ENCODE measurements at regions not wholly inside any gene's neighbourhood (a gene's known extent, or its start where the extent isn't known, plus 50 kb on each side); places are given as distances from the start of the nearest gene placed in this dataset.
"Not testable (repeated sequence)": the region's sequence is repeated elsewhere in the genome, so short reads cannot be mapped to it uniquely, and the experiment has no call there.

- no peak overlapping the region for H3K4me3 Mint-ChIP-seq
- DNase-seq (no peak), ATAC-seq (replicated peaks) (no peak)
- peaks cover 0 to 1% of the 10 kb centered on the region in 2 donors for H3K9me3 Mint-ChIP-seq
- H3K4me1 Mint-ChIP-seq (ENCODE audit: low read depth in 2 of 2) = no peaks in the 10 kb centered on the region
- no peak overlapping the region for H3K27ac Mint-ChIP-seq
- peaks cover 0 to 27% of the 10 kb centered on the region in 2 donors for H3K27me3 Mint-ChIP-seq
- no peaks in the 10 kb centered on the region for H3K36me3 Mint-ChIP-seq (ENCODE audit: insufficient read depth)
Observed at GRCh38 chr15:45863881-45864580, 229.2 kb downstream of the SQOR start.

GRCh38 chr15:45866616-45867015 lies 231.8 kb downstream of the SQOR start:
- no peaks in the 10 kb centered on the region for H3K36me3 Mint-ChIP-seq (ENCODE audit: insufficient read depth)
- H3K4me3 Mint-ChIP-seq = no peak overlapping the region
- H3K4me1 Mint-ChIP-seq (ENCODE audit: low read depth in 2 of 2) = no peaks in the 10 kb centered on the region
- H3K9me3 Mint-ChIP-seq = peaks cover 4% of the 10 kb centered on the region in 2 donors
- no peak overlapping the region for H3K27ac Mint-ChIP-seq
- no peak for ATAC-seq (replicated peaks)
- no peak for DNase-seq
- peaks cover 0 to 23% of the 10 kb centered on the region in 2 donors for H3K27me3 Mint-ChIP-seq

- Mint-ChIP-seq H3K27me3 (peaks cover 0 to 29% of the 10 kb centered on the region in 2 donors), H3K36me3 (ENCODE audit: insufficient read depth) (no peaks in the 10 kb centered on the region), H3K27ac (no peak overlapping the region), H3K4me1 (ENCODE audit: low read depth in 2 of 2) (no peaks in the 10 kb centered on the region), H3K9me3 (peaks cover 6 to 11% of the 10 kb centered on the region in 2 donors), H3K4me3 (no peak overlapping the region)
- ATAC-seq (replicated peaks) (no peak), DNase-seq (no peak)
Observed at GRCh38 chr15:45867281-45867680, 232.5 kb downstream of the SQOR start.

- Mint-ChIP-seq H3K36me3 (ENCODE audit: insufficient read depth) (no peaks in the 10 kb centered on the region), H3K27me3 (peaks cover 0 to 29% of the 10 kb centered on the region in 2 donors), H3K9me3 (peaks cover 7 to 11% of the 10 kb centered on the region in 2 donors), H3K4me1 (ENCODE audit: low read depth in 2 of 2) (no peaks in the 10 kb centered on the region), H3K27ac (no peak overlapping the region), H3K4me3 (no peak overlapping the region)
- DNase-seq (no peak), ATAC-seq (replicated peaks) (no peak)
Observed at GRCh38 chr15:45868109-45868691, 233.4 kb downstream of the SQOR start.

GRCh38 chr15:45869034-45869668 lies 234.3 kb downstream of the SQOR start:
- no peaks in the 10 kb centered on the region for H3K36me3 Mint-ChIP-seq (ENCODE audit: insufficient read depth)
- ATAC-seq (replicated peaks) = no peak
- peaks cover 7 to 15% of the 10 kb centered on the region in 2 donors for H3K9me3 Mint-ChIP-seq

GRCh38 chr15:45871121-45871855 lies 236.5 kb downstream of the SQOR start:
- H3K4me1 Mint-ChIP-seq (ENCODE audit: low read depth in 2 of 2) = no peaks in the 10 kb centered on the region
- no peak for ATAC-seq (replicated peaks)
- no peak overlapping the region for H3K27ac Mint-ChIP-seq
- H3K36me3 Mint-ChIP-seq (ENCODE audit: insufficient read depth) = no peaks in the 10 kb centered on the region
- H3K27me3 Mint-ChIP-seq = peaks cover 0 to 15% of the 10 kb centered on the region in 2 donors
- H3K9me3 Mint-ChIP-seq = peaks cover 13 to 25% of the 10 kb centered on the region in 2 donors
- no peak overlapping the region for H3K4me3 Mint-ChIP-seq
- DNase-seq = no peak

More at GRCh38 chr15:45869034-45869668, 234.3 kb downstream of the SQOR start:
- no peaks in the 10 kb centered on the region for H3K4me1 Mint-ChIP-seq (ENCODE audit: low read depth in 2 of 2)
- no peak overlapping the region for H3K27ac Mint-ChIP-seq
- H3K27me3 Mint-ChIP-seq = peaks cover 0 to 29% of the 10 kb centered on the region in 2 donors
- DNase-seq = no peak
- H3K4me3 Mint-ChIP-seq = no peak overlapping the region

GRCh38 chr15:45873781-45874180 lies 239.0 kb downstream of the SQOR start:
- peaks cover 13 to 37% of the 10 kb centered on the region in 2 donors for H3K9me3 Mint-ChIP-seq
- peaks cover 0 to 12% of the 10 kb centered on the region in 2 donors for H3K27me3 Mint-ChIP-seq
- DNase-seq (no peak), ATAC-seq (replicated peaks) (no peak)
- H3K4me3 Mint-ChIP-seq = no peak overlapping the region
- no peak overlapping the region for H3K27ac Mint-ChIP-seq
- no peaks in the 10 kb centered on the region for H3K36me3 Mint-ChIP-seq (ENCODE audit: insufficient read depth)
- no peaks in the 10 kb centered on the region for H3K4me1 Mint-ChIP-seq (ENCODE audit: low read depth in 2 of 2)

- not testable (repeated sequence) for H3K36me3 Mint-ChIP-seq (ENCODE audit: insufficient read depth); H3K4me3 Mint-ChIP-seq; H3K27ac Mint-ChIP-seq; ATAC-seq (replicated peaks); H3K4me1 Mint-ChIP-seq (ENCODE audit: low read depth in 2 of 2); DNase-seq
- Mint-ChIP-seq H3K9me3 (peaks cover 12 to 37% of the 10 kb centered on the region in 2 donors), H3K27me3 (peaks cover 0 to 12% of the 10 kb centered on the region in 2 donors)
Observed at GRCh38 chr15:45874566-45874965, 239.7 kb downstream of the SQOR start.

GRCh38 chr15:45884289-45884688 lies 249.5 kb downstream of the SQOR start:
- Mint-ChIP-seq H3K27ac (no peak overlapping the region), H3K27me3 (no peaks in the 10 kb centered on the region), H3K4me3 (no peak overlapping the region), H3K36me3 (ENCODE audit: insufficient read depth) (no peaks in the 10 kb centered on the region), H3K4me1 (ENCODE audit: low read depth in 2 of 2) (no peaks in the 10 kb centered on the region), H3K9me3 (peaks cover 3 to 8% of the 10 kb centered on the region in 2 donors)
- ATAC-seq (replicated peaks) (no peak), DNase-seq (no peak)

- no peak for DNase-seq
- H3K4me3 Mint-ChIP-seq = no peak overlapping the region
- H3K9me3 Mint-ChIP-seq = peaks cover 3 to 8% of the 10 kb centered on the region in 2 donors
- no peaks in the 10 kb centered on the region for H3K36me3 Mint-ChIP-seq (ENCODE audit: insufficient read depth)
- ATAC-seq (replicated peaks) = no peak
- no peak overlapping the region for H3K27ac Mint-ChIP-seq
- H3K27me3 Mint-ChIP-seq = no peaks in the 10 kb centered on the region
- no peaks in the 10 kb centered on the region for H3K4me1 Mint-ChIP-seq (ENCODE audit: low read depth in 2 of 2)
Observed at GRCh38 chr15:45884755-45885445, 250.1 kb downstream of the SQOR start.

GRCh38 chr15:45885801-45886200 lies 251.0 kb downstream of the SQOR start:
- ATAC-seq (replicated peaks) = no peak

GRCh38 chr15:45891766-45892165 lies 256.9 kb downstream of the SQOR start:
- H3K4me1 Mint-ChIP-seq (ENCODE audit: low read depth in 2 of 2) = no peaks in the 10 kb centered on the region
- ATAC-seq (replicated peaks) (no peak), DNase-seq (no peak)
- peaks cover 3% of the 10 kb centered on the region for H3K36me3 Mint-ChIP-seq (ENCODE audit: insufficient read depth)
- H3K27me3 Mint-ChIP-seq = peaks cover 8 to 10% of the 10 kb centered on the region in 2 donors
- no peak overlapping the region for H3K4me3 Mint-ChIP-seq
- H3K9me3 Mint-ChIP-seq = peaks cover 0 to 5% of the 10 kb centered on the region in 2 donors
- H3K27ac Mint-ChIP-seq = no peak overlapping the region

More at GRCh38 chr15:45885801-45886200, 251.0 kb downstream of the SQOR start:
- no peak for DNase-seq
- Mint-ChIP-seq H3K4me3 (no peak overlapping the region), H3K36me3 (ENCODE audit: insufficient read depth) (no peaks in the 10 kb centered on the region), H3K27me3 (no peaks in the 10 kb centered on the region), H3K4me1 (ENCODE audit: low read depth in 2 of 2) (no peaks in the 10 kb centered on the region), H3K27ac (no peak overlapping the region), H3K9me3 (peaks cover 3 to 8% of the 10 kb centered on the region in 2 donors)

- Mint-ChIP-seq H3K27ac (no peak overlapping the region), H3K36me3 (ENCODE audit: insufficient read depth) (peaks cover 3% of the 10 kb centered on the region), H3K27me3 (peaks cover 8 to 10% of the 10 kb centered on the region in 2 donors), H3K9me3 (peaks cover 0 to 3% of the 10 kb centered on the region in 2 donors), H3K4me1 (ENCODE audit: low read depth in 2 of 2) (no peaks in the 10 kb centered on the region), H3K4me3 (no peak overlapping the region)
- ATAC-seq (replicated peaks) = no peak
- no peak for DNase-seq
Observed at GRCh38 chr15:45892182-45892581, 257.4 kb downstream of the SQOR start.
